IPS DF 6.9 (cell line): ENCODE measurements at regions not wholly inside any gene's neighbourhood (a gene's known extent, or its start where the extent isn't known, plus 50 kb on each side); places are given as distances from the start of the nearest gene placed in this dataset.

Experiments
- DNase-seq: peaks from one replicate; pipeline ENCODE4 v3.0.0-alpha.2; 2013; ENCODE audit warnings: low read depth, low spot score
- H3K27ac ChIP-seq: one replicate; pipeline ENCODE4 v1.5.1; 2013; ENCODE audit warnings: low read length, control low read depth
- H3K27me3 ChIP-seq: 2 replicates; pipeline ENCODE4 v1.6.1; 2013; ENCODE audit warnings: mild to moderate bottlenecking, low read length; ENCODE audit not compliant: control insufficient read depth, insufficient read depth
- H3K36me3 ChIP-seq: 2 replicates; pipeline ENCODE4 v1.6.1; 2013; ENCODE audit warnings: low read length; ENCODE audit not compliant: control insufficient read depth, insufficient read depth
- H3K4me1 ChIP-seq: 2 replicates; pipeline ENCODE4 v1.6.1; 2013; ENCODE audit warnings: low read length; ENCODE audit not compliant: control insufficient read depth, insufficient read depth
- H3K4me3 ChIP-seq: 2 replicates; pipeline ENCODE4 v1.5.1; 2013; ENCODE audit warnings: mild to moderate bottlenecking, low read length
- H3K9me3 ChIP-seq: 2 replicates; pipeline ENCODE4 v1.6.1; 2013; ENCODE audit warnings: low read length, inconsistent platforms; ENCODE audit not compliant: control insufficient read depth, insufficient read depth
- WGBS: extraction: QIAGEN DNeasy Blood & Tissue Kit; methylation state at CpG from one replicate; pipeline ENCODE4 v1.1.7; 2013; ENCODE audit warnings: mixed read lengths, missing lambda C conversion rate; ENCODE audit not compliant: insufficient read length, insufficient coverage; 5-methylcytosine and 5-hydroxymethylcytosine counted together

- DNase-seq, result no peak
- no peak overlapping the region for H3K4me3 ChIP-seq
- no peaks in the 10 kb centered on the region for H3K4me1 ChIP-seq
- no peak overlapping the region for H3K27ac ChIP-seq
- H3K36me3 ChIP-seq, result no peaks in the 10 kb centered on the region
- no peaks in the 10 kb centered on the region for H3K9me3 ChIP-seq
- H3K27me3 ChIP-seq, result no peaks in the 10 kb centered on the region
Measured at GRCh38 chr3:66672830-66673229, 172.0 kb upstream of the LRIG1 start.

DNA sequence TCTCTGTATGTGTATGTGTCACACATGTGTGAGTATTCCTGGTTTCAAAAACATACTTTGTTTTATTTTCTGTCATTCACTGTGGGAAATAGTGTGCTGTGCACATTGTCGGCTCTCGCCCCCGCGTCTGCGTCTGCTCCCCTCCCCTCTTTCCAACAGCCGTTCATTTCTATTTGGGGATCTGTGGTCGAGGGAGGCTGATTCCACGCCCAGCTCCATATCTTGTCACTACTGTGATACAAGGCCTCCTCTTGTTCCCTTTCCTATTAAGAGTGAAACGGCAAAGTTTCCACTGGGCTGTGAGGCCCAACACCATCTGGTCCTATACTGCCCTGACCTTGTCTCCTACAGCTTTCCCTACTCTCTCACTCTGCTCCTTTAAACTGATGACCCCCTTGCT lies 172.5 kb upstream of the LRIG1 start:
- H3K27ac ChIP-seq, result no peak overlapping the region
- H3K36me3 ChIP-seq, result no peaks in the 10 kb centered on the region
- H3K4me1 ChIP-seq, result no peaks in the 10 kb centered on the region
- no CpG with 5 or more reads among the region's 9 CpGs for WGBS
- DNase-seq, result no peak
- no peaks in the 10 kb centered on the region for H3K27me3 ChIP-seq
- no peak overlapping the region for H3K4me3 ChIP-seq
- no peaks in the 10 kb centered on the region for H3K9me3 ChIP-seq

DNA sequence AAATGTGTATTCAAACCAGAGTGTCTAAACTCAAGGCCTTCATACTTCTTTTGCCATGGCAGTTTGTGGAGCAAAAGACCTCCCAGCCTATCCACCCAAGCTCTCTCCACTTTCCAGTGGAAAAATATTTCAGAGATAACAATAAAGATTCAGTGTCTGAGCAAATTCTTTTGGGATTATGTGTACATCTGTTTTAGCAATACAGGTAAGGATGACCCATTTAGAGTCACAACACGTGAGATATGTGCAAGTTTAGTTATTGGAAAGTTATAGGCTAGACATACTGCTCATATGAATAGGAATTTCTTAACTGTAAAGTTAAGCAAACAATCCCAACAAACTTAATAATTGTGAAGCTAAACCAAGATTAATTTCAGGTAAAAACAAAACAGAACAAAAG lies 174.5 kb upstream of the LRIG1 start:
- no CpG with 5 or more reads among the region's 1 CpG for WGBS
- Histone ChIP-seq H3K4me3 (no peak overlapping the region), H3K27me3 (no peaks in the 10 kb centered on the region), H3K36me3 (no peaks in the 10 kb centered on the region), H3K4me1 (no peaks in the 10 kb centered on the region), H3K9me3 (no peaks in the 10 kb centered on the region), H3K27ac (no peak overlapping the region)
- DNase-seq, result no peak

DNA sequence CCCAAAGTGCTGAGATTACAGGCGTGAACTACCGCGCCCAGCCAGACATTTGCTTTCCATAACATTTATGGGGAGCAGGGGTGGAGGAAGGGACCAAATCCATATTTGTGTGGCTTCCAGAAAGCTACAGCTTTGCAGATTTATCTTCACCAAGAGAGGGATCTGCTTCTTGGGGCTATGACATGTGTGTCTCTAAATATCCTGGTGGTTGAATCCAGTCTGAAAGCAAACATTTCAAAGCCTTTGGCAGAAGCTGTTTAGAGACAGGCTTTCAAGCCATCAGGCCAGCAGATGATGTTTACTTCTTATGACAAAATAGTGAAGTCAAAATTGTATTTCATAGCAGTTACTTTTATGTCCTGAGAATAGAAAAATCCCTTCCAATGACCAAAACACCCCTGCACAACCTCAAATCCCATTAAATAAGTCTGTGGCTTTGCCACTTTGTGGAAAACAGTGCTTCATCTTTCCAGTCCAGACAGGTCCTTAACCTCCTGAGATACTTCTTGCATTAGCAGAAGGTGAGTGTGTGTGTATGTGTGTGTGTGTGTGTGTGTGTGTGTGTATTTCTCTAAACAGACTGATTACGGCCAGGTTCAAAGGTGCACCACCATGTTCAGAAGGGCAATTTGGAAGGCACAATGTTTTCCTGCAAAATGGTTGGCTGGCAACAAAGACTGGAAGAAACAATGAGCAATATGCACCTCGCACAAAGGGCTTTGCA lies 191.4 kb upstream of the LRIG1 start:
- Histone ChIP-seq H3K4me1 (no peaks in the 10 kb centered on the region), H3K4me3 (no peak overlapping the region), H3K36me3 (no peaks in the 10 kb centered on the region), H3K27ac (no peak overlapping the region), H3K9me3 (no peaks in the 10 kb centered on the region), H3K27me3 (no peaks in the 10 kb centered on the region)
- WGBS, result no CpG with 5 or more reads among the region's 5 CpGs
- no peak for DNase-seq

DNA sequence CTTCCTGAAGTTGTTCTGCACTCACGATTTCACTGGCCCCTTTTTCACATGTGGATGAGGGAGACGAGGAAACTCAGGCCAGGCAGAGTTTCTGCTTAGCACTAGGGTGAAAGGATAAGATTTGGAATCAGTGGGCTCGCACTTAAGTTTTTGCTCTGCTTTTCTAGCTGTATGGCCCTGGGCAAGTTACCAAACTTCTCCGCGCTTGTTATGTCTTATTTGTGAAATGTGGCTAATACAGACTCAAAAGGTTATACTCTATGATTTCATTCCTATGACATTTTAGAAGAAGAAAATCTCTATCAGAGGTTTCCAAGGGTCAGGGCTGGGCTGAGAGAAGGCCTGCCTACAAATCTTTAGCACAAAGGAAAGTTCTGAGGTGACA lies 191.9 kb upstream of the LRIG1 start:
- no peaks in the 10 kb centered on the region for H3K9me3 ChIP-seq
- no peak overlapping the region for H3K4me3 ChIP-seq
- H3K27ac ChIP-seq, result no peak overlapping the region
- H3K36me3 ChIP-seq, result no peaks in the 10 kb centered on the region
- WGBS, result no CpG with 5 or more reads among the region's 5 CpGs
- no peaks in the 10 kb centered on the region for H3K27me3 ChIP-seq
- DNase-seq, result no peak
- H3K4me1 ChIP-seq, result no peaks in the 10 kb centered on the region

- Histone ChIP-seq H3K36me3 (no peaks in the 10 kb centered on the region), H3K4me1 (no peaks in the 10 kb centered on the region), H3K27ac (no peak overlapping the region), H3K4me3 (no peak overlapping the region), H3K27me3 (no peaks in the 10 kb centered on the region), H3K9me3 (no peaks in the 10 kb centered on the region)
- no peak for DNase-seq
- no CpG with 5 or more reads among the region's 10 CpGs for WGBS
Measured at GRCh38 chr3:66693461-66694031, 192.7 kb upstream of the LRIG1 start.

GRCh38 chr3:66702126-66702525 lies 201.3 kb upstream of the LRIG1 start:
- no peaks in the 10 kb centered on the region for H3K36me3 ChIP-seq
- H3K27me3 ChIP-seq, result no peaks in the 10 kb centered on the region
- no peak overlapping the region for H3K4me3 ChIP-seq
- no peaks in the 10 kb centered on the region for H3K9me3 ChIP-seq
- no CpG with 5 or more reads among the region's 3 CpGs for WGBS
- no peaks in the 10 kb centered on the region for H3K4me1 ChIP-seq
- H3K27ac ChIP-seq, result no peak overlapping the region
- DNase-seq, result no peak

GRCh38 chr3:66703501-66703900 lies 202.7 kb upstream of the LRIG1 start:
- Histone ChIP-seq H3K4me3 (no peak overlapping the region), H3K27ac (no peak overlapping the region), H3K36me3 (no peaks in the 10 kb centered on the region), H3K27me3 (no peaks in the 10 kb centered on the region), H3K4me1 (no peaks in the 10 kb centered on the region), H3K9me3 (no peaks in the 10 kb centered on the region)
- WGBS, result no CpG with 5 or more reads among the region's 2 CpGs
- DNase-seq, result no peak

GRCh38 chr3:66705076-66705475 lies 204.3 kb upstream of the LRIG1 start:
- DNase-seq, result no peak
- Histone ChIP-seq H3K4me3 (no peak overlapping the region), H3K9me3 (no peaks in the 10 kb centered on the region), H3K27me3 (no peaks in the 10 kb centered on the region), H3K4me1 (no peaks in the 10 kb centered on the region), H3K27ac (no peak overlapping the region), H3K36me3 (no peaks in the 10 kb centered on the region)
- WGBS, result no CpG with 5 or more reads among the region's 2 CpGs

- Histone ChIP-seq H3K4me3 (no peak overlapping the region), H3K9me3 (no peaks in the 10 kb centered on the region), H3K27me3 (no peaks in the 10 kb centered on the region), H3K4me1 (no peaks in the 10 kb centered on the region), H3K27ac (no peak overlapping the region), H3K36me3 (no peaks in the 10 kb centered on the region)
- no CpG with 5 or more reads among the region's 3 CpGs for WGBS
- DNase-seq, result no peak
Measured at GRCh38 chr3:66706890-66707289, 206.1 kb upstream of the LRIG1 start.

- Histone ChIP-seq H3K27ac (no peak overlapping the region), H3K4me3 (no peak overlapping the region), H3K9me3 (no peaks in the 10 kb centered on the region), H3K4me1 (no peaks in the 10 kb centered on the region), H3K36me3 (no peaks in the 10 kb centered on the region), H3K27me3 (no peaks in the 10 kb centered on the region)
- no CpG with 5 or more reads among the region's 3 CpGs for WGBS
- no peak for DNase-seq
Measured at GRCh38 chr3:66709532-66709931, 208.7 kb upstream of the LRIG1 start.
